PC-3 (cell line): ENCODE measurements at regions not wholly inside any gene's neighbourhood (a gene's known extent, or its start where the extent isn't known, plus 50 kb on each side); places are given as distances from the start of the nearest gene placed in this dataset.

Experiments used
- EZH2 ChIP-seq: fragments of 300-600 bp; sonication (generic); IDR thresholded peaks from one replicate; pipeline ENCODE4 v1.6.1; 2017; ENCODE audit warnings: antibody characterized with exemption, mild to moderate bottlenecking, low read length; ENCODE audit not compliant: unreplicated experiment
- EZH2phosphoT487 ChIP-seq: fragments of 300-600 bp; sonication (generic); IDR thresholded peaks from 2 replicates; pipeline ENCODE4 v1.6.1; 2018; ENCODE audit warnings: mild to moderate bottlenecking, antibody characterized with exemption, low read length, borderline replicate concordance
- TF ChIP-seq, protein P1 (sequence below): fragments of 300-600 bp; sonication (generic); conservative IDR thresholded peaks from 2 replicates; pipeline ENCODE4 v1.5.1; 2017; ENCODE audit warnings: antibody characterized with exemption, low read depth, mild to moderate bottlenecking, low read length

DNA sequence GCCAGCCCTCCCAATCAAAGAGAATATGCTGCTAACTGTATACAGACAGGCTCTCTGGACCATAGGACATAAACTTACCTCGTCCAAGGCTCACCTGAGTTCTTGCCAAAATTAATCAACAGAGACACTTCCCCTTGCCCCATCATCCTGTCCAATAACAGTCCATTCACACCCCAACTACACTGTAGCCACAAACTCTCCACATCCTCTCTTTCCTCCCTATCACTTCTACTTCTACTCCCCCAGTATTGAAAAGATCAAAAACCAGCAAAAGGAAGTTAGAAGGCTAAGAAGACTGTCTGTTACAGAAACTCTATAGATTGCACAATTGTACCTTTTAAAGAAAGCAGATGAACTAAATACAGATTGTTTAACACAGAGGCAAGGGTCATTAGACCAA is 133.5 kb upstream of the STT3B start:
- TF ChIP-seq, protein P1, sequence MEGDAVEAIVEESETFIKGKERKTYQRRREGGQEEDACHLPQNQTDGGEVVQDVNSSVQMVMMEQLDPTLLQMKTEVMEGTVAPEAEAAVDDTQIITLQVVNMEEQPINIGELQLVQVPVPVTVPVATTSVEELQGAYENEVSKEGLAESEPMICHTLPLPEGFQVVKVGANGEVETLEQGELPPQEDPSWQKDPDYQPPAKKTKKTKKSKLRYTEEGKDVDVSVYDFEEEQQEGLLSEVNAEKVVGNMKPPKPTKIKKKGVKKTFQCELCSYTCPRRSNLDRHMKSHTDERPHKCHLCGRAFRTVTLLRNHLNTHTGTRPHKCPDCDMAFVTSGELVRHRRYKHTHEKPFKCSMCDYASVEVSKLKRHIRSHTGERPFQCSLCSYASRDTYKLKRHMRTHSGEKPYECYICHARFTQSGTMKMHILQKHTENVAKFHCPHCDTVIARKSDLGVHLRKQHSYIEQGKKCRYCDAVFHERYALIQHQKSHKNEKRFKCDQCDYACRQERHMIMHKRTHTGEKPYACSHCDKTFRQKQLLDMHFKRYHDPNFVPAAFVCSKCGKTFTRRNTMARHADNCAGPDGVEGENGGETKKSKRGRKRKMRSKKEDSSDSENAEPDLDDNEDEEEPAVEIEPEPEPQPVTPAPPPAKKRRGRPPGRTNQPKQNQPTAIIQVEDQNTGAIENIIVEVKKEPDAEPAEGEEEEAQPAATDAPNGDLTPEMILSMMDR: no peak
- TF ChIP-seq EZH2 (no peak), EZH2phosphoT487 (no peak)
